Activated T-helper 1 cell treated with anti-CD3 and anti-CD28 coated beads, Interleukin-12 subunit alpha, Interleukin-12 subunit beta, Interleukin-2, Interleukin-4 antibody, amounts not matched to agents 30 ng/mL and 10 ng/mL and 1 ng/mL, durations not matched to agents 14 hours and 24 hours and 36 hours (primary cell): ENCODE measurements at regions not wholly inside any gene's neighbourhood (a gene's known extent, or its start where the extent isn't known, plus 50 kb on each side); places are given as distances from the start of the nearest gene placed in this dataset.

Experiments used
- DNase-seq: peaks from one replicate; pipeline ENCODE4 v3.0.0; 2021; ENCODE audit warnings: low spot score
- H3K27ac Mint-ChIP-seq: one replicate; pipeline ENCODE4 v1.8.0; 2021; ENCODE audit warnings: mild to moderate bottlenecking, mixed read lengths
- H3K27me3 Mint-ChIP-seq: one replicate; pipeline ENCODE4 v1.8.0; 2022; ENCODE audit warnings: mild to moderate bottlenecking, moderate library complexity, mixed read lengths; ENCODE audit not compliant: insufficient read depth
- H3K36me3 Mint-ChIP-seq: one replicate; pipeline ENCODE4 v1.8.0; 2021; ENCODE audit warnings: low read depth, mixed read lengths
- H3K4me1 Mint-ChIP-seq: one replicate; pipeline ENCODE4 v1.8.0; 2021; ENCODE audit warnings: low read depth, mixed read lengths
- H3K4me3 Mint-ChIP-seq: one replicate; pipeline ENCODE4 v1.8.0; 2021; ENCODE audit warnings: mild to moderate bottlenecking, moderate library complexity, mixed read lengths
- H3K9me3 Mint-ChIP-seq: one replicate; pipeline ENCODE4 v1.8.0; 2021; ENCODE audit warnings: mixed read lengths
- intact Hi-C: fragments of 100-400 bp; cut with micrococcal nuclease; formaldehyde crosslinking; loops from one replicate; pipeline ENCODE4 v1.15.1; 2024

DNA sequence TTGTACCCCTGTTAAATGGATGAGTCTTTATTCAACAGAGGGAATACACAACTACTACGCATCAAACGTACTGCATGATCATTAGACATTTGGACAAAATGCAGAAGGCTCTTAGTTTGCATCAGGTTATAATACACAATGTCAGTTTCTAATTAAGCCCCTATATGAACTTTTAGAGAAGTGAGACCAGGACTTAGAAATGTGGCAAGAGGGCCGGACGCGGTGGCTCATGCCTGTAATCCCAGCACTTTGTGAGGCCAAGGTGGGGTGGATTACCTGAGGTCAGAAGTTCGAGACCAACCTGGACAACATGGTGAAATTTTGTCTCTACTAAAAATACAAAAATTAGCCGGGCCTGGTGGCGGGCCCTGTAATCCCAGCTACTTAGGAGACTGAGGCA lies 76.3 kb upstream of the MGMT start:
- intact Hi-C loops, result no loop called here
- Mint-ChIP-seq H3K36me3 (no peaks in the 10 kb centered on the region), H3K27me3 (no peaks in the 10 kb centered on the region), H3K4me1 (no peaks in the 10 kb centered on the region), H3K27ac (no peak overlapping the region), H3K9me3 (no peaks in the 10 kb centered on the region), H3K4me3 (no peak overlapping the region)
- DNase-seq, result no peak

DNA sequence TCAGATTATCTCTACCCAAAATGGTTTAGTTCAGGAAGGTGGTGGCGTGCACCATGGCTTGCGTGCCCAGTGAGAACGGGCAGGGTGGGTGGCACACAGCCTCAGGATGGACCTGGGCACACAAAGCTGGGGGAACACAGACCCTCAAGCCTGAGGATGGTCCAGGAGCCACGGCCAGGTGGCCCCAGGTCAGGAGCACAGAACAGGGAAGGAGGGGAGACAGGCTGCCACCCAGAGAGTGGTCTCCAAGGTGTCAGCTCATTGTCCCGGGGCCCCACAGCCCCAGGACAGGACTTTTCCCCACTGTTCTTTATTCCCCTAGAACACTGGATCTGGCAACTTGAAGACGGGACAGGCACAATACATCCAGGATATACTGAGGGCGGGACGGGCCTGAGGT lies 75.6 kb upstream of the MGMT start:
- Mint-ChIP-seq H3K27ac (no peak overlapping the region), H3K4me3 (no peak overlapping the region), H3K36me3 (no peaks in the 10 kb centered on the region), H3K9me3 (no peaks in the 10 kb centered on the region), H3K4me1 (no peaks in the 10 kb centered on the region), H3K27me3 (no peaks in the 10 kb centered on the region)
- DNase-seq, result no peak
- intact Hi-C loops, result no loop called here

- Mint-ChIP-seq H3K27ac (no peak overlapping the region), H3K36me3 (no peaks in the 10 kb centered on the region), H3K27me3 (no peaks in the 10 kb centered on the region), H3K4me3 (no peak overlapping the region), H3K9me3 (no peaks in the 10 kb centered on the region), H3K4me1 (no peaks in the 10 kb centered on the region)
- DNase-seq, result no peak
- intact Hi-C loops, result no loop called here
These were observed 74.2 kb upstream of the MGMT start for GRCh38 chr10:129392855-129393254.

DNA sequence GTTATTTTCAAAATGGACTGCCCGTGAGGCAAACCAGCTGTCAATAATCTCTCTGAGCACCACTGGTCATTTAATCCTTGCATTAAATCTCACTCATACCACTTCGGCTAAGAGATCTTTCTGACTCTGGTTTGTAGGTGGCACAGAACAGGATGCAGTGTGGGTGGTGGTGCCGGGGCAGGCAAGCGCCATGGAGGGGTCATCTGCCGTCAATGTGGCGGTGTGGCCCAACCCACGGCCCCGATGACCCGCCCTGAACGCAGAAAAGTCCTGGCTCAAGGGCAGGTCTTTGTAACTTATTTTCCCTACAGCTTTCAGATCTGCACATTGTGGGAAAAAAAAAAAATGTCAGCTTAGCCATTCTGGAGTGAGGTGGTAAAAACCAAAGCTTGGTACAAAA lies 73.2 kb upstream of the MGMT start:
- H3K36me3 Mint-ChIP-seq, result no peaks in the 10 kb centered on the region
- H3K9me3 Mint-ChIP-seq, result no peaks in the 10 kb centered on the region
- no peak for DNase-seq
- no peaks in the 10 kb centered on the region for H3K27me3 Mint-ChIP-seq
- no peak overlapping the region for H3K4me3 Mint-ChIP-seq
- no peak overlapping the region for H3K27ac Mint-ChIP-seq
- H3K4me1 Mint-ChIP-seq, result no peaks in the 10 kb centered on the region
- intact Hi-C loops, result no loop called here

- no peak for DNase-seq
- no peak overlapping the region for H3K27ac Mint-ChIP-seq
- H3K36me3 Mint-ChIP-seq, result no peaks in the 10 kb centered on the region
- H3K4me1 Mint-ChIP-seq, result no peaks in the 10 kb centered on the region
- no peak overlapping the region for H3K4me3 Mint-ChIP-seq
- no peaks in the 10 kb centered on the region for H3K9me3 Mint-ChIP-seq
- intact Hi-C loops, result no loop called here
- H3K27me3 Mint-ChIP-seq, result no peaks in the 10 kb centered on the region
These were observed 72.3 kb upstream of the MGMT start for GRCh38 chr10:129394518-129395328.

DNA sequence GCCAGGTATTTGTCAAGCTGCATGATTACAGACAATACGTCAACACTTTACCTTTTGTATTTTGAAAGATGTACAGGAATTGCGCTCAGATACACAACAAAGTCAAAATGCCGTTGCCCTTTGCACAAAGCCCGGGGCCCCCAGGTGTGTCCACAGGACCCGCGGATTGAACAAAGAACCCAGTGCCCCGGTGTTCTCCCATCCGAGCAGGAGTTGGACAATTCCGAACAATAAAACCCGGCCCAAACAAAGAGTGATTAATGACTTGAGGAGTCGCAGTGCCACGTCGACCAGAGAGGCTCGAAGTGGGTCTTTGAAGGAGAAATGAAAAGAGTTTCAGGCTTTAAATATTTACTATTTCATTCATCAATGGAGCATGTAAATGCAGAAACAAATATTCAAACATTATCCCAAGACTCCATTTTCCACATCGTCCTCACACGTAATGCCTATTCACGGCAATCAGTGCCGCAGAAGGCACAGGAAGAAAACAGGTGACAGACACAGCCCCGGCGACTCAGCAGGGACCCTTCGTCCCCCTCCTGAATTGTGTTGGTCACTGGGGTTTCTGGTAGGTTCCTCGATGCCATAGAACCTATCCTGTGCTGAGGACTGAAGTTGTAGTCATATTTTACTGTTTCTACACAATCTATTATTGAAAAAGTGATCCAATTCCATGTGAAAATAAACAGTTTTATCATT lies 70.9 kb upstream of the MGMT start:
- DNase-seq, result no peak
- H3K4me3 Mint-ChIP-seq, result no peak overlapping the region
- H3K9me3 Mint-ChIP-seq, result no peaks in the 10 kb centered on the region
- intact Hi-C loops, result no loop called here
- no peak overlapping the region for H3K27ac Mint-ChIP-seq
- no peaks in the 10 kb centered on the region for H3K27me3 Mint-ChIP-seq
- H3K36me3 Mint-ChIP-seq, result no peaks in the 10 kb centered on the region
- H3K4me1 Mint-ChIP-seq, result no peaks in the 10 kb centered on the region

GRCh38 chr10:129397198-129397974 lies 69.7 kb upstream of the MGMT start:
- no peaks in the 10 kb centered on the region for H3K4me1 Mint-ChIP-seq
- H3K27ac Mint-ChIP-seq, result no peak overlapping the region
- intact Hi-C loops, result no loop called here
- DNase-seq, result no peak
- H3K4me3 Mint-ChIP-seq, result no peak overlapping the region
- H3K27me3 Mint-ChIP-seq, result no peaks in the 10 kb centered on the region
- no peaks in the 10 kb centered on the region for H3K9me3 Mint-ChIP-seq
- no peaks in the 10 kb centered on the region for H3K36me3 Mint-ChIP-seq

DNA sequence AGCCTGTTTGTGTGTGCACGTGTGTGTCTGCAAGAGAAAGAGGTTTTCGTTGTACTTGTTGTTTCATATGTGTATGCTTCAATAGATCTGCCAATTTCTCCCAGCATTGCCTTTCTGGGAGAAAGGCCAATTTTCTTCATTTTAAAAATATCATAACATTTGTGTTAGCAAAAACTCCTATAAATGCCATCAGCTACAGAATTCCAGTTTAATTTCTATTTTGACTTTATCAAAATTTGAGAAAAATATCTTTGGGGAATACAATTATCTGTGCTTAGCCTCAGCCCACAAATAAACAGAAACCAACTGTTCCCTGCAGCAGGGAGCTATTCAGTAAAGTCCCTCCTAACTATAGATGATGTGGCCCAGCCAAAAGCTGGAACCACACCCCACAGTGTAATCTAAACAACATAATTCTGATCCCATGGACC lies 68.3 kb upstream of the MGMT start:
- Mint-ChIP-seq H3K4me3 (no peak overlapping the region), H3K27me3 (no peaks in the 10 kb centered on the region), H3K36me3 (no peaks in the 10 kb centered on the region), H3K27ac (no peak overlapping the region), H3K9me3 (no peaks in the 10 kb centered on the region), H3K4me1 (no peaks in the 10 kb centered on the region)
- no peak for DNase-seq
- intact Hi-C loops, result no loop called here

DNA sequence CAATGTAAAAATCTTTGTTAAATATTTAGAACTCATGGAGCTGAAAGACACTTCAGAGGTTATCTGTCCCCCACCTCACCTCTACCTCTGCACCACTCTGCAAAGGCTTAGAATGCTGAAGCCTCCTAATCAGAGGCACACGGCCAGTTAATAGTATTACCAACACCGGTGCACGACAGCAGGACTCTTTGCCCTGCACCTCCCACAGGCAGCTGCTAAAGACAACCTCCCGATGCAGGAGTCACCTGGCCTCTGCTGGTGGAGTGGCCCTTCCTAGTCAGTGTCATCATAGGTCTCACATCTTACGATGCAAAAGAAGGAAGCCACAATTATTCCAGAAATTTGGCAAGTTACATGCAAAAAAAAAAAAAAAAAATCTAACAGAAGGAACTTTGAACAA lies 66.6 kb upstream of the MGMT start:
- Mint-ChIP-seq H3K4me1 (no peaks in the 10 kb centered on the region), H3K27ac (no peak overlapping the region), H3K9me3 (no peaks in the 10 kb centered on the region), H3K36me3 (no peaks in the 10 kb centered on the region), H3K27me3 (no peaks in the 10 kb centered on the region), H3K4me3 (no peak overlapping the region)
- intact Hi-C loops, result no loop called here
- DNase-seq, result no peak

DNA sequence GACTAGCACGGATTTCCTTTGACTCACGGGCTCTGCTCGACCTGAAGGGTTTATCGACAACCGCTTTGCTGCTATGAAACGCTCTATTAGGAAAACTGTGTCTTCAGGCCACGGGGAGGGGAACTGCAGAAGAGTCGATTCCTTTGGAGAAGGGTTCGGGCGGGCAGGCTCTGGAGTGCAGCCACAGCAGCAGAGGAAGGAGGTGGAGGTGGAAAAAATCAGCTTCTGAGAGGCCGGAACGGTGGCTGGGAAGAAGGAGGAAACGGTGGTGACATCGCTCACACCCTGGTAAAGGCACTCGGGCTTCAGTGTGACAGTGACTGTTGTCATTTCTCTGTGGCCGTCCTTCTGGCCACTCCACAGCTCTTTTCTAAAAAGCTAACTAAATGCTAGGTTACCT lies 64.6 kb upstream of the MGMT start:
- Mint-ChIP-seq H3K4me1 (no peaks in the 10 kb centered on the region), H3K27me3 (no peaks in the 10 kb centered on the region), H3K36me3 (no peaks in the 10 kb centered on the region), H3K9me3 (no peaks in the 10 kb centered on the region), H3K4me3 (no peak overlapping the region), H3K27ac (no peak overlapping the region)
- DNase-seq, result no peak
- intact Hi-C loops, result no loop called here

DNA sequence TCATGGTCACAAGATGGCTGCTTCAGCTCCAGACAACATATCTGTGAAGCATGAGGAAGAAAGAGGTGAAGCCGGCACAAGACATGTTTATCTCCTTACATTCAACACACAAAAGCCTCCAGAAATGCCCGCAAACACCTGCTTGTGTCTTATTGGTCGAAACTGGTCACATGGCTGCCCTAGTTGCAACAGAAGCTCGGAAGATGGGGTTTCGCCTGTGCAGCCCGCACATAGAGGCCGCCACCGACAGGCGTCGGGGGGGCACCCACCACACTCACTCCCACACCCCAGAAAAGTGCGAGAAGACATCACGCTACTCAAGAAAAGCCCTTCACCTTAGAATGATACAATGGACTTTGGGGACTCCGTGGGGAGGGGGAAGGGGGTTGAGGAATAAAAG lies 63.0 kb upstream of the MGMT start:
- intact Hi-C loops, result no loop called here
- H3K27ac Mint-ChIP-seq, result no peak overlapping the region
- H3K4me3 Mint-ChIP-seq, result no peak overlapping the region
- DNase-seq, result no peak
- no peaks in the 10 kb centered on the region for H3K4me1 Mint-ChIP-seq
- no peaks in the 10 kb centered on the region for H3K36me3 Mint-ChIP-seq
- H3K27me3 Mint-ChIP-seq, result no peaks in the 10 kb centered on the region
- no peaks in the 10 kb centered on the region for H3K9me3 Mint-ChIP-seq

DNA sequence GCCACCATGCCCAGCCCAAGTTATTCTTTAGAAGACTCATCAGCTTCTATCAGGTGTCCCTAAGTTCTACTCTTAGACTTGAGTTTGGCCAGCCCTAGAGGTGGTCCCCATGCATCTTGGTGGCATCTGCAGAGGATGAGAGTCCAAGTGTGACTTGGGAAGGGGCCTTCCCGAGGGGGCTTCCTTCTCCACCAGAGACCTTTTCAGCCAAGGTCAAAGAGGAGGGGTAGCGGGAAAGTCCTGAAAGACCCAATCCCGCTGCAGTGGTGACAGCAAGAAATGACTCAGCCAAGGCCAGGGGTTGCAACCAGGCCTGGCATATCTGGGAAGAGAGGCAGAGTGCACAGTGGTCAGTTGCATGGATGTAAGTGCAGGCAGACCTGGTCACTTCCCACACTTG lies 61.7 kb upstream of the MGMT start:
- no peaks in the 10 kb centered on the region for H3K9me3 Mint-ChIP-seq
- no peak overlapping the region for H3K27ac Mint-ChIP-seq
- intact Hi-C loops, result no loop called here
- H3K36me3 Mint-ChIP-seq, result no peaks in the 10 kb centered on the region
- H3K4me1 Mint-ChIP-seq, result no peaks in the 10 kb centered on the region
- no peak overlapping the region for H3K4me3 Mint-ChIP-seq
- DNase-seq, result no peak
- no peaks in the 10 kb centered on the region for H3K27me3 Mint-ChIP-seq

GRCh38 chr10:129410688-129411392 lies 56.2 kb upstream of the MGMT start:
- no peak overlapping the region for H3K27ac Mint-ChIP-seq
- intact Hi-C loops, result no loop called here
- H3K36me3 Mint-ChIP-seq, result no peaks in the 10 kb centered on the region
- no peaks in the 10 kb centered on the region for H3K4me1 Mint-ChIP-seq
- no peaks in the 10 kb centered on the region for H3K9me3 Mint-ChIP-seq
- H3K4me3 Mint-ChIP-seq, result no peak overlapping the region
- no peak for DNase-seq
- no peaks in the 10 kb centered on the region for H3K27me3 Mint-ChIP-seq
